Mesendoderm (in vitro differentiated cells): ENCODE measurements at regions not wholly inside any gene's neighbourhood (a gene's known extent, or its start where the extent isn't known, plus 50 kb on each side); places are given as distances from the start of the nearest gene placed in this dataset.

Experiments
- DNase-seq: peaks from one replicate; pipeline ENCODE4 v3.0.0; 2013
- H2AK5ac ChIP-seq: 2 replicates; pipeline ENCODE4 v1.6.1; 2013; ENCODE audit warnings: low read length, inconsistent platforms
- H2BK120ac ChIP-seq: 2 replicates; pipeline ENCODE4 v1.6.1; 2013; ENCODE audit warnings: low read depth, mild to moderate bottlenecking, low read length, moderate library complexity, mixed read lengths
- H2BK15ac ChIP-seq: replicated peaks from 2 replicates; pipeline ENCODE4 v1.6.1; 2013; ENCODE audit warnings: low read depth, mild to moderate bottlenecking, moderate library complexity
- H2BK5ac ChIP-seq: 2 replicates; pipeline ENCODE4 v1.6.1; 2013; ENCODE audit warnings: low read length, inconsistent platforms
- H3K18ac ChIP-seq: 2 replicates; pipeline ENCODE4 v1.6.1; 2013; ENCODE audit warnings: mild to moderate bottlenecking, low read length, mixed read lengths
- H3K23ac ChIP-seq: one replicate; pipeline ENCODE4 v1.6.1; 2013; ENCODE audit warnings: low read length
- H3K27ac ChIP-seq: 2 replicates; pipeline ENCODE4 v1.5.1; 2013; ENCODE audit warnings: low read depth, mild to moderate bottlenecking, inconsistent platforms, low read length, moderate library complexity
- H3K27me3 ChIP-seq: 2 replicates; pipeline ENCODE4 v1.6.1; 2013; ENCODE audit warnings: low read length, control low read depth, mild to moderate bottlenecking, inconsistent platforms; ENCODE audit not compliant: insufficient read depth, poor library complexity
- H3K36me3 ChIP-seq: 2 replicates; pipeline ENCODE4 v1.6.1; 2013; ENCODE audit warnings: low read length, inconsistent platforms; ENCODE audit not compliant: control insufficient read depth, insufficient read depth
- H3K4ac ChIP-seq: one replicate; pipeline ENCODE4 v1.6.1; 2013; ENCODE audit warnings: low read depth, mild to moderate bottlenecking, low read length, moderate library complexity
- H3K4me1 ChIP-seq: 2 replicates; pipeline ENCODE4 v1.6.1; 2013; ENCODE audit warnings: low read depth, low read length, inconsistent platforms; ENCODE audit not compliant: control insufficient read depth
- H3K4me2 ChIP-seq: 2 replicates; pipeline ENCODE4 v1.6.1; 2013; ENCODE audit warnings: low read length
- H3K4me3 ChIP-seq: 2 replicates; pipeline ENCODE4 v1.5.1; 2013; ENCODE audit warnings: mild to moderate bottlenecking, low read length
- H3K56ac ChIP-seq: one replicate; pipeline ENCODE4 v1.6.1; 2013; ENCODE audit warnings: low read length
- H3K79me1 ChIP-seq: 2 replicates; pipeline ENCODE4 v1.6.1; 2013; ENCODE audit warnings: low read length, inconsistent platforms
- H3K79me2 ChIP-seq: 2 replicates; pipeline ENCODE4 v1.6.1; 2013; ENCODE audit warnings: mild to moderate bottlenecking, low read length; ENCODE audit not compliant: control insufficient read depth, insufficient read depth
- H3K9ac ChIP-seq: 2 replicates; pipeline ENCODE4 v1.6.1; 2013; ENCODE audit warnings: low read length, inconsistent platforms
- H4K5ac ChIP-seq: one replicate; pipeline ENCODE4 v1.6.1; 2013; ENCODE audit warnings: low read length
- H4K8ac ChIP-seq: one replicate; pipeline ENCODE4 v1.6.1; 2013; ENCODE audit warnings: low read depth, mild to moderate bottlenecking, control low read depth, low read length, moderate library complexity
- WGBS: extraction: QIAGEN DNeasy Blood & Tissue Kit; methylation state at CpG from one replicate; pipeline ENCODE4 v1.1.7; 2013; ENCODE audit warnings: low lambda C conversion rate, missing lambda C conversion rate; ENCODE audit not compliant: insufficient coverage; ENCODE audit errors: extremely low coverage; 5-methylcytosine and 5-hydroxymethylcytosine counted together

DNA sequence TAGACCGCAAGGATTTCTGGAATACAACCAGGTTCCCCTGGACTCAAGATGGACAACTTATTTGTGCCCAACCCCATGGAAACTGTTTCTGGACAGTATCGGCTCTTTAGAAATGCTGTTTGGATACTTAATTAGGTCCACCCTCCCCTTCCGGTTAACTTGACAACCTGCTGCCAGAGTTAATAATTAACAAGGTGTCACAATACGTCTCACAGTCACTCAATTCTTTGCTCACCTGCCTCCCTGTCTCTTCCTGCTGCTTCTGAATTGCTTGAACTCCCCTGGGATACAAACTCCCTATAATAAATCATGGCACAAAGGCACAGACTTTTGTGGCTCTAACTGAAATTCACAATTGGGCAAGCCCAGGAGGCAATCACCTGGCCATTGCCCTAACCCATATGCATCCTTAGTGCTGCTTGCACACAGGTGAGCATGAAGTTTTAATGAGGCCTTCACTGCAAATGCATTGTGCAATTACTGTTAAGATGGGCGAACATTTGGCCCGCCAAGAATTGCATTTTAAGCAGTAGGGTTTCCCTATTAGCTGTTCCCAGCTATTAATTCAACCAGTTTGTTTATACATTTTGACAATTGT is 504.4 kb upstream of the NOX3 start:
- no peak overlapping the region for H2BK15ac ChIP-seq
- no CpG with 5 or more reads among the region's 6 CpGs for WGBS

DNA sequence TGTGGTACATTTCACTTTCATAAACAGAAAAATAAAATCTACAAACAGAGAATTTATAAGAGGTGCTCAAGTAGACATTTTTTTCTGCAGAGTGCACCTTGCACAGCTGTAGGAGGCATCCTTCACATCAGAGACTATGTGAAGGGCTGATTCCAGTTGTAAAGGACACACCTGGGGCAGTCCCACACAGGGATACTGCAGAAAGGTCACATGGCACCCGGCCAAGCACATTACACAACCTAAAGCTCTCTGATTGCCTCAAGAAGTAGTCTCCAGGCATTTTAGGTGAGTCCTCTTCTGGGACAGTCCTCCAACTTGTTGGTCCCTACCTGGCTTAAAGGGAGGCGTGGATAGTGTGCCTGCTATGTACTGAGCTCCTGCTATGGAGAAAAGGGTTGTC is 502.9 kb upstream of the NOX3 start:
- Histone ChIP-seq H3K18ac (no peak overlapping the region), H2AK5ac (no peak overlapping the region), H3K79me2 (no peaks in the 10 kb centered on the region), H2BK15ac (no peak overlapping the region), H3K4ac (no peak overlapping the region), H2BK5ac (no peak overlapping the region), H2BK120ac (no peak overlapping the region), H3K9ac (no peak overlapping the region), H3K4me3 (no peak overlapping the region), H3K27me3 (no peaks in the 10 kb centered on the region), H3K23ac (no peak overlapping the region), H3K27ac (no peak overlapping the region), H4K5ac (no peak overlapping the region), H3K4me2 (no peak overlapping the region), H3K79me1 (no peaks in the 10 kb centered on the region), H3K56ac (no peak overlapping the region), H3K4me1 (no peaks in the 10 kb centered on the region), H3K36me3 (no peaks in the 10 kb centered on the region), H4K8ac (no peak overlapping the region)
- no CpG with 5 or more reads among the region's 2 CpGs for whole genome bisulfite sequencing
- no peak for DNase-seq

More for the DNA sequence above, 504.4 kb upstream of the NOX3 start:
- Histone ChIP-seq H4K5ac (no peak overlapping the region), H2BK120ac (no peak overlapping the region), H3K79me2 (no peaks in the 10 kb centered on the region), H3K27ac (no peak overlapping the region), H3K4ac (no peak overlapping the region), H3K56ac (no peak overlapping the region), H3K36me3 (no peaks in the 10 kb centered on the region), H3K4me2 (no peak overlapping the region), H2BK5ac (no peak overlapping the region), H3K23ac (no peak overlapping the region), H4K8ac (no peak overlapping the region), H3K9ac (no peak overlapping the region), H2AK5ac (no peak overlapping the region), H3K27me3 (no peaks in the 10 kb centered on the region), H3K4me3 (no peak overlapping the region), H3K18ac (no peak overlapping the region), H3K79me1 (no peaks in the 10 kb centered on the region), H3K4me1 (no peaks in the 10 kb centered on the region)
- DNase-seq = no peak

DNA sequence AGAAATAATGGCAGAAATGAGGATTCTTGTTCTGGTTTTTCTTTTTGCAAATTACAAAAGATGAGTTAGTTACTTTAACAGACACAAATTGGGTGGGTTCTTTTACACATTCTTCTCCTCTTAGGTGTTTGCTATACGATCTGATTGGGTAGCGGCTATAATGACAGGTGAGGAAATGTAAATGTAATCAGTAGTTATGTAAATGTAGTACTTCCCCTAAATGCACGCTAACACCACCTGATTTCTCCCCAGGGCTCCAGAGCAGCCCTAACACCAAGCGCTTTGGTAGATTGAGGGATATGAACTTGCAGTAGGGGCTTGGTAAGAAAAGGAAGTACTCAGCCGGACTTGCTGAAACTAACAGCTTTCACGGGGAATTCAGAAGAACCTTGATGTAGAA is 499.4 kb upstream of the NOX3 start:
- Histone ChIP-seq H3K4me3 (no peak overlapping the region), H3K9ac (no peak overlapping the region), H3K4me2 (no peak overlapping the region), H2AK5ac (no peak overlapping the region), H3K4me1 (no peaks in the 10 kb centered on the region), H3K18ac (peak overlapping the region; percentile 39), H2BK120ac (no peak overlapping the region), H3K27ac (no peak overlapping the region), H3K27me3 (no peaks in the 10 kb centered on the region), H4K5ac (no peak overlapping the region), H3K23ac (no peak overlapping the region), H4K8ac (no peak overlapping the region), H2BK15ac (no peak overlapping the region), H3K4ac (no peak overlapping the region), H3K36me3 (no peaks in the 10 kb centered on the region), H3K56ac (no peak overlapping the region), H3K79me2 (no peaks in the 10 kb centered on the region), H3K79me1 (no peaks in the 10 kb centered on the region), H2BK5ac (no peak overlapping the region)
- no CpG with 5 or more reads among the region's 6 CpGs for WGBS
- peak; percentile 86 for DNase-seq

GRCh38 chr6:155954149-155954548 is 498.5 kb upstream of the NOX3 start:
- no CpG with 5 or more reads among the region's 7 CpGs for WGBS
- no peak overlapping the region for H3K56ac ChIP-seq
- no peaks in the 10 kb centered on the region for H3K79me1 ChIP-seq

DNA sequence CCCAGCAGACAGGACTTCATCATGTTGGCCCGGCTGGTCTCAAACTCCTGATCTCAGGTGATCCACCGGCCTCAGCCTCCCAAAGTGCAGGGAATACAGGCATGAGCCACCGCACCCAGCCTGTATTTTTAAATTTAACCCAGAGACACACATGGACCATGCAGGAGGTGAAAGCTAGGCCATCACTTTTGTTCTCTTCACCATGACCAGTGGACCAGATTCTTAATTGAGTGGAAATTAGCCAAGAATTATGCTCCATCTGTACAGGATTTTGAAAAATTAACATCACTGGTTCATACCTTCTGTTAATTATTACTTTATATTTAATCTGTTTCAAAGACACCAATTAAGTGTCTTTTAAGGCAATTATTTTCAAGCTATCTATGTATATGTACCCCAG is 493.6 kb upstream of the NOX3 start:
- no CpG with 5 or more reads among the region's 3 CpGs for WGBS
- Histone ChIP-seq H3K27me3 (no peaks in the 10 kb centered on the region), H3K79me2 (no peaks in the 10 kb centered on the region), H2BK120ac (no peak overlapping the region), H2AK5ac (no peak overlapping the region), H3K79me1 (no peaks in the 10 kb centered on the region), H3K36me3 (no peaks in the 10 kb centered on the region), H2BK15ac (no peak overlapping the region), H3K27ac (no peak overlapping the region), H3K23ac (no peak overlapping the region), H2BK5ac (no peak overlapping the region), H4K8ac (no peak overlapping the region), H3K4ac (no peak overlapping the region), H3K56ac (no peak overlapping the region), H3K4me3 (no peak overlapping the region), H3K9ac (no peak overlapping the region), H3K4me2 (no peak overlapping the region), H4K5ac (no peak overlapping the region), H3K18ac (no peak overlapping the region), H3K4me1 (no peaks in the 10 kb centered on the region)
- no peak for DNase-seq

More at GRCh38 chr6:155954149-155954548, 498.5 kb upstream of the NOX3 start:
- Histone ChIP-seq H3K36me3 (no peaks in the 10 kb centered on the region), H3K27me3 (no peaks in the 10 kb centered on the region), H4K8ac (no peak overlapping the region), H2BK15ac (no peak overlapping the region), H3K79me2 (no peaks in the 10 kb centered on the region), H2AK5ac (no peak overlapping the region), H3K27ac (no peak overlapping the region), H3K18ac (no peak overlapping the region), H2BK120ac (no peak overlapping the region), H3K9ac (no peak overlapping the region), H3K4me3 (no peak overlapping the region), H3K4ac (no peak overlapping the region), H2BK5ac (no peak overlapping the region), H3K4me2 (no peak overlapping the region), H3K23ac (no peak overlapping the region), H4K5ac (no peak overlapping the region), H3K4me1 (no peaks in the 10 kb centered on the region)
- DNase-seq = no peak

- no peak overlapping the region for H2AK5ac ChIP-seq
- H3K27ac ChIP-seq = no peak overlapping the region
- H3K18ac ChIP-seq = no peak overlapping the region
- H3K27me3 ChIP-seq = no peaks in the 10 kb centered on the region
- H3K36me3 ChIP-seq = no peaks in the 10 kb centered on the region
- H2BK120ac ChIP-seq = no peak overlapping the region
- H3K4me1 ChIP-seq = no peaks in the 10 kb centered on the region
- H2BK15ac ChIP-seq = no peak overlapping the region
- WGBS = no CpG with 5 or more reads among the region's 4 CpGs
- no peak for DNase-seq
- H3K4me2 ChIP-seq = no peak overlapping the region
- H3K79me1 ChIP-seq = no peaks in the 10 kb centered on the region
- no peak overlapping the region for H2BK5ac ChIP-seq
- no peak overlapping the region for H3K4ac ChIP-seq
- no peak overlapping the region for H4K5ac ChIP-seq
- no peak overlapping the region for H3K9ac ChIP-seq
- no peak overlapping the region for H3K56ac ChIP-seq
- no peak overlapping the region for H3K4me3 ChIP-seq
- H4K8ac ChIP-seq = no peak overlapping the region
- H3K79me2 ChIP-seq = no peaks in the 10 kb centered on the region
- no peak overlapping the region for H3K23ac ChIP-seq
Measured at GRCh38 chr6:155946860-155947259, 491.2 kb upstream of the NOX3 start.
